ENCODE measurements at regions not wholly inside any gene's neighbourhood (a gene's known extent, or its start where the extent isn't known, plus 50 kb on each side); places are given as distances from the start of the nearest gene placed in this dataset.

DNA sequence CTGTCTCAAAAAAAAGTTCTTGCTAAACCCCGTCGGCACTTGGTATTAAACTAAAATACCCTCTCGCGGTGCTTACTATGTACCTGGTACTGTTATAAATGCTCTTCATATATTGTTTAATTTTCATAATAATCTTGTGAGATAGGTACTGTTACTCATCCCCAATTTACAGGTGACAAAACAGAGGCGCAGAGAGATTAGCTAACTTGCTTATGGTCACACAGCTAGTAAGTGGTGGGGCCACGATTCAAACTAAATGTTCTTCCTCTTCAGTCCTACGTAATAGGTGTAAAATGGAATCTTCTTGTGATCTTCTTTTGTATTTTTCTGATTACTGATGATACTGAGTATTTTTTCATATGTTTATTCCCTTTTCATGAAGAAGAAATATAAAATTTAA, 51.3 kb downstream of the TET3 start:
- no peak for DNase-seq

GRCh38 chr2:74036450-74037195, 51.9 kb downstream of the TET3 start:
- no peak for DNase-seq

DNA sequence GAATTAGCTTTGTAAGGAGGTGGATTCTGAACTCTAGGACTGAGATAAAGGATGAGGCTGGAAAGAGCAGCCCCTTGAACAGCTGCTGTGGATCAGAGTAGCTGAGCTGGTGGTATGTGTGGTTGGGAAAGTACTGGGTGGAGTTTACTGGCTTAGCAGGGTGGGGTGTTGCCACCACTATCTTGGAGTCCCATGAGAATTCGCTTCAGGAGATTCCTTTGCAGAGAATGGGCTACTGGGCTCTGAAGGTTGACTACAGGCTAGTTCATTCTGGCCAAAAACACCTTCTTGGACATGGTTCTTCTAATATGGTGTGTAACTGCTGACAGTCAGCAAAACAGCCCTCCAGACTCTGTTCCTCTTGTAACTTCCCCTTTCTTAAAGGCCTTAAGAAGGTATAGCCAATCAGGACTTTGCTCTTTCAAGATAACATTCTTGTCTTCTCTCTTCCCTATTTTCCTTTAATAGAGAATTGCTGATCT, 52.7 kb downstream of the TET3 start:
- peak; percentile 74 for DNase-seq

DNA sequence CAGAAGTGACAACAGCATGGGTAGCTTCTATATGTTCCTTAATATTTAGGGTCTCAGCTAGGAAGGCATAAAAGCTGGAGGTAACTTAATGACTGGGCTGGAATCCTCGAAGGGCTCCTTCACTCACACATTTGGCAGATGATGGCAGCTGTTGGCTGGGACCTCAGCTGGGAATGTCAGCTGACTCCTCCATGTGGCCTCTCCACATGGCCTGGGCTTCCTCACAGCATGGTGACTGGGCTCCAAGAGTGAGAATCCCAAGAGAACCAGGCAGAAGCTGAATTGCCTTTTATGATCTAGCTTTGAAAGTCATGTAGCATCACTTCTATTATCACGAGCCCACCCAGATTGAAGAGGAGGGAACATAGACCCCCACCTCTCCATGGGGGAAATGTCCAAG, 54.9 kb downstream of the TET3 start:
- DNase-seq: no peak

DNA sequence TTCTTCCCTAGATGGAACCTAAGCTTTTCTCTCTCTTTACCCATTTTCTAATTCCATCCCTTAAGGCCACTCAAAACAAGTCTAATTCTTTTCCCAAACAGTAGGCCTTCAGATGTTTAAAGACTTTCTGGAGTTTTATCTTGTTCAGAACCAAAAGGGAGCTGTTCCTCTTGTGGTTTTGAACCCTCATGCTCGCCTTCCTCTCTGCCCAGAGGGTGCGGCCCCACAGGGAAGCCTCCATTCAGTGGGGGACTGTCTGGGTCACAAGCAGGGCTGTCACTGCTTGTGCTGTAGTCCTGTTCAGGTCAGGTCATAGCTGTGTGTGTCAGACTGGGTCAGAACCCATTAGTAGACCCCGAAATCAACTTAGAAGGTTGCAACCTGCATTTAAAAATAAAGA, 56.5 kb downstream of the TET3 start:
- DNase-seq: no peak

- DNase-seq: no peak
Measured at GRCh38 chr2:74041726-74042125, 57.0 kb downstream of the TET3 start.

DNA sequence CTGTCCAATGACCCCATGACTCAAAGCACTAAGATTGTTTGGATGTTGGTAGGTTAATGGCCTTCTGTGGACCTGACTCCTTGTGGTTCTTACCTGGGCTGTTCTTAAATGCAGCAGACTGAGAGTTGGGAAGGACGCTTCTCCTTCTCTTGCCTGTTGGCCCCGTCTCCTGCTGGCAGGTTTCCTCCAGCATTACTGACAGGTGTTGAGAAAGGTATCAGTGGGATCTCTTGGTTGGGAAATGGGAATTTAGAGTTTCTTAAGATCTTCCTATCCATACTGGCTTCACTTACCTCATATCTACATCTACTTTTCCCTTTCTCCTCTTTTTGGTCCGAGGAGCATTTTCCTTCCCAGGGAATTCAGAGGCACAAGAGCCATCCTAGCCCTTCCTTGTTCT, 57.9 kb downstream of the TET3 start:
- no peak for DNase-seq

DNA sequence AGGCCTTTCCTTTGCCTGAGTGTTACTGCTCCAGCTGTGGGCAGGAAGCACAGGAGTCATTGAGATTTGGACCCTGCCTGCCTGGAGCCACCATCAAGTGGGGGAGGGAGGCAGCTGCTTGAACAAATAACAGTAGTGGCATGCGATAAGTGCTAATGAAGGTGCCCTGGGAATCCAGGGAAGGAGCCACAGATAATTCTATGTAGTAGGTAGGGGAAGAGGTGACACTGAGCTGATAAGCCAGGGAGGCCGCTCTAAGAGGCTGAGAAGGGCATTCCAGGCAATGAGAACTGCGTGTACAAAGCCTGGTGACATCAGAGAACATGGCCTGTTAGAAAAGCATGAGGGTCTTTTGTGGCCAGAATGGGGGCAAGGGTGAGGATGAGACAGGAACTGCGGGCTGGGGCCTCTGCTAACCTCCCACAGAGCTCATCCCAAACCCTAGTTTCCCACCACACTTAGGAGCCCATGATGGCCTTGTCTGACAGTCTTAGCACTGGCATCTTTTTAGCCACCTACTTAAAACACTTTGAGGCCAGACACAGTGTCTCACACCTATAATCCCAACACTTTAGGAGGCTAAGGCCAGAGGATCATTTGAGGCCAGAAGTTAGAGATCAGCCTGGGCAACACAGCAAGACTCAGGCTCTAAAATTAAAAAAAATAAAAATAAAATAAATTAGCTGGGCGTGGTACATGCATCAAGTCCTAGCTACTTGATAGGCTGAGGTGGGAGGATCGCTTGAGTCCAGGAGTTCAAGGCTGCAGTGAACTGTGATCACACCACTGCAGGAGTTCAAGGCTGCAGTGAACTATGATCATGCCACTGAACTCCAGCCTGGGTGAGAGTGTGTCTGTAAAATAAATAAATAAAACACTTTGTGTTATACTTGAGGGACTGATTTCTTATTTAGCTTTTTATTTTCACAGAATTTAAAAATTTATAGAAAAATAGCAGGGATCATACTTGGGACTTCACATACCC, 58.9 kb downstream of the TET3 start:
- DNase-seq: no peak

- no peak for DNase-seq
Measured at GRCh38 chr2:74044999-74045398, 60.3 kb downstream of the TET3 start.

- no peak for DNase-seq
Measured at GRCh38 chr2:74045454-74045853, 60.7 kb downstream of the TET3 start.

- no peak for DNase-seq
Measured at GRCh38 chr2:74046441-74046840, 61.7 kb downstream of the TET3 start.

DNA sequence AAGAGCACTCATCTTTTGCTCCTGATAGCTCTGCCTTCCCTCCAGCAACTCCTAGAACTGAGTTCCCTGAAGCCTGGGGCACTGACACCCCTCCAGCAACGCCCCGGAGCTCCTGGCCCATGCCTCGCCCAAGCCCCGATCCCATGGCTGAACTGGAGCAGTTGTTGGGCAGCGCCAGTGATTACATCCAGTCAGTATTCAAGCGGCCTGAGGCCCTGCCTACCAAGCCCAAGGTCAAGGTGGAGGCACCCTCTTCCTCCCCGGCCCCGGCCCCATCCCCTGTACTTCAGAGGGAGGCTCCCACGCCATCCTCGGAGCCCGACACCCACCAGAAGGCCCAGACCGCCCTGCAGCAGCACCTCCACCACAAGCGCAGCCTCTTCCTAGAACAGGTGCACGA, 62.4 kb downstream of the TET3 start:
- no peak for DNase-seq

DNA sequence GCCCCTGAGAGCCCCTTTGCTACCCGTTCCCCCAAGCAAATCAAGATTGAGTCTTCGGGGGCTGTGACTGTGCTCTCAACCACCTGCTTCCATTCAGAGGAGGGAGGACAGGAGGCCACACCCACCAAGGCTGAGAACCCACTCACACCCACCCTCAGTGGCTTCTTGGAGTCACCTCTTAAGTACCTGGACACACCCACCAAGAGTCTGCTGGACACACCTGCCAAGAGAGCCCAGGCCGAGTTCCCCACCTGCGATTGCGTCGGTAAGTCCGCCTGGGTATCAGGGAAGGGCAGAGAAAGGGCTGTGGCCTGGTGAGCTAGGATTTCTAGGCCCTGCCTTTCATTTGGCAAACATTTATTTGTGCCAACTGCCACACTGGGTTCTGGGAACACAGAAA, 63.4 kb downstream of the TET3 start:
- no peak for DNase-seq

DNA sequence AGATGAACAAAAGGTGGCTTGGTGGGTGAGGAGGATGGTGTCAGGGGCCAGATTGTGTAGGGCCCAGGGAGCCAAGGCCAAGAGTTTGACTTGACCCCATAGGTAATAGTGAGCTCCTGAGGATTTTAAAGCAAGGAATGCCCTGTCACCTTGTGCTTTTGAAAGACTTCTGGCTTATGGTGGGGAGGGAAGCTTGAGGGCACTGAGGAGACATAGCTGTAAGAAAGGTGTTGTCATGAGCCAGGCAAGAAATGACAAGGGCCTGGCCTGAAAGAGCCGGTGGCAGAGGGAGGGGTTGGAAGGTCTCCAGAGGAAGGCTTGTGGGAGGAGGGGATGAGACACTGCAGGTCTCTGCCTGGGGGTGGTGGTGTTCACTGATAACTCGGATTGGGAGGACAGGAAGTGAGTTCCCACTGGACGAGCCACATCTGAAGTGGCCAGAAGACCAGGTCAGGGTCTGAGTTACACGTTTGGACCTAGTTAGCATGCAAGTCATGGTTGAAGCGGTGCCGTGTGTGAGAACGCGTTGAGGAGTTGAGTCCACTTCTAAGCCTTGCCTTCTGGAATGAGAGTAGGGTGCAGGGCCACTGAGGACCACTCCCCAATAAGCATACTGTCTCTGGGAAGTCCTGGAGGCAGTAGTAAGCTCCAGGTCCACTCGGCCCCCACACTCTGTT, 64.3 kb downstream of the TET3 start:
- DNase-seq: no peak

DNA sequence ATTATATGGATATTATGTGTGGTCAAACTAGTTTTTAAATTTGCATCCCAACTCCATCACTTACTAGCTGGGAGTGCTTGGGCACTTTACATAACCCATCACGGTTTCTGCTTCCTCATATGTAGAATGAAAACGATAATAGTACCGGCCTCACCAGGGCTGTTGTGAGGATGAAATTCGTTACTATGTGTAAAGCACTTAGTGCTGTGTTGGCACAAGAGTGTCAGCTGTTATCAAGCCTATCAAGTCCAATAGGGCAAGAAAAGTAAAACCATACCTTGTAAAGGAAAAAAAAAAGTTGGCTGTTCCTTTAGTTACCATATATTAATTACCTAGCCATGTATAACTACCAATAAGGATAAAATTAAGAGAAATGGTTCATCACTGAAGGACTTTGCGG, 65.4 kb downstream of the TET3 start:
- no peak for DNase-seq

GRCh38 chr2:74051504-74051903, 66.8 kb downstream of the TET3 start:
- DNase-seq: no peak

- no peak for DNase-seq
Measured at GRCh38 chr2:74052732-74053710, 68.3 kb downstream of the TET3 start.

DNA sequence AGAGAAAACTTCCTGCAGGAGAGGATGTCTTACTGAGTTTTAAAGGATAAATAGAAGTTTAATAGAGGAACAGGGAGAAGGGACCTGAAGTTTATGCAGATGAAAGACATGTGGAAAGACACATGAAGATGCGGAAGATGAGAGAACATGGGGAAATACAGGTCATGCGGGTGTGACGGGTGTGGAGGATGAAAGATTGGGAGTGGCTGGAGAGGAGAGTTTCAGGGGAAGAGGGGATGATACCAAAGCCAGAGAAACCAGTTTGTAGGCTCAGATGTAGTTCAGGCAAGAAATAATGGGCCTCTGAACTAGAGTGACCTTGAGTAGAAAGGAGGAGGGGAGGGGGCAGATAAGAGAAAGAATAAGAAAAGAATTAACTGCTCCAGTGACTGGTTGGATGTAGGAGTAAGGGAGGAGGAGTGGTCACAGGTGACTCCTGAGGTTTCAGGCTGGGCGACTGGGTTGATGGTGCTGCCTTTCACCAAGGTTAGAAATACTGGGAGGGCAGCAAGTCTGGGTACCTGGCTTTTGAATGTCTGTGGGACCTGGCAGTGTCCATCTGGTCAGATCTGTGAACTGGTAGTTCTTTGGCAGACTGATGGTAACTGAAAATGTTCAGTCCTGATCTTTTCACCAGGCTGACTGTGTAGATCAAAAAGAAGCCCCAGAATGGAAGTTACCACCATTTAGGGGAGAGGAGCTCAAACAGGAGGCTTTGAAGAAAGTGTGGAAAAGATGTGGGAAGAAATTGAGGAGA, 69.4 kb downstream of the TET3 start:
- DNase-seq: no peak

DNA sequence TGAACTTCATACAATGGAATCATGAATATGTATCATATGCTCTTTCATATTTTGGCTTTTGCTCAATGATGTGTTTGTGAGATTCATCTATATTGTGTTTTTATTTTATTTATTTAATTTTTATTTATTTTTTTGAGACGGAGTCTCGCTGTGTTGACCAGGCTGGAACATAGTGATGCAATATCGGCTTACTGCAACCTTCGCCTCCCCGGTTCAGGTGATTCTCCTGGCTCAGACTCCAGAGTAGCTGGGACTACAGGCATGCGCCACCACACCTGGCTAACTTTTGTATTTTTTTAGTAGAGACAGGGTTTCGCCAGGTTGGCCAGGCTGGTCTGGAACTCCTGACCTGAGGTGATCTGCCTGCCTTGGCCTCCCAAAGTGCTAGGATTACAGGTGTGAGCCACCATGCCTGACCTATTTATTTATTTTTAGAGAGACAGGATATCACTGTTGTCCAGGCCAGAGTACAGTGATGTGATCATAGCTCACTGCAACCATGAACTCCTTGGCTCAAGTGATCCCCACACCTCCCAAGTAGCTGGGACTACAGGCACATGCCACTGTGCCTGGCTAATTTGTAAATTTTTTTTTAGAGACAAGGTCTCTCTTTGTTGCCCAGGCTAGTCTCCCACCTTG, 74.5 kb downstream of the TET3 start:
- DNase-seq: no peak

GRCh38 chr2:74063486-74063885, 78.8 kb downstream of the TET3 start:
- no peak for DNase-seq

GRCh38 chr2:74065456-74065855, 80.7 kb downstream of the TET3 start:
- no peak for DNase-seq

Measured in KG1 (cell line).